Stimulated activated CD4-positive, alpha-beta T cell treated with anti-CD3 and anti-CD28 coated beads, Interleukin-2, amount 100 ng/mL, for 48 hours (primary cell): ENCODE measurements at regions not wholly inside any gene's neighbourhood (a gene's known extent, or its start where the extent isn't known, plus 50 kb on each side); places are given as distances from the start of the nearest gene placed in this dataset.

Experiments
- DNase-seq, 2 donors: peaks; one replicate each; pipeline ENCODE4 v3.0.0-alpha.2; 2020

- DNase-seq, result no peak
Measured at GRCh38 chr15:99511866-99512661, 53.7 kb upstream of the MEF2A start.

GRCh38 chr15:99514306-99514705, 51.5 kb upstream of the MEF2A start:
- no peak for DNase-seq
